ENCODE measurements at regions not wholly inside any gene's neighbourhood (a gene's known extent, or its start where the extent isn't known, plus 50 kb on each side); places are given as distances from the start of the nearest gene placed in this dataset.

GRCh38 chr15:25600751-25601150, 161.9 kb upstream of the UBE3A start:
- H3K9me3 Mint-ChIP-seq, result peaks cover 4% of the 10 kb centered on the region; the same call in 1 of the 2 replicates
- no peaks in the 10 kb centered on the region; the same call in 1 of the 2 replicates for H3K27me3 Mint-ChIP-seq (ENCODE audit: low read depth)
- 0 out of 2 replicates have a peak, but pooled peaks cover 2% of the 10 kb centered on the region for H3K4me1 Mint-ChIP-seq
- TF ChIP-seq HMGA2 (CRISPR knock-in tag; IDR thresholded peaks at IDR 0.05) (no peak), USF1 (CRISPR knock-in tag; IDR thresholded peaks at IDR 0.05) (no peak), PRDM15 (CRISPR knock-in tag; IDR thresholded peaks at IDR 0.05) (no peak), IRF1 (CRISPR knock-in tag; IDR thresholded peaks at IDR 0.05) (no peak), SMAD3 (CRISPR knock-in tag; IDR thresholded peaks at IDR 0.05; ENCODE audit: borderline replicate concordance) (no peak), ZNF263 (CRISPR knock-in tag; IDR thresholded peaks at IDR 0.05; ENCODE audit: low read depth) (no peak), KAT7 (CRISPR knock-in tag; IDR thresholded peaks at IDR 0.05; ENCODE audit: borderline replicate concordance) (no peak), CBFB (CRISPR knock-in tag; IDR thresholded peaks at IDR 0.05; ENCODE audit: low read depth) (no peak), NFE2L1 (CRISPR knock-in tag; IDR thresholded peaks at IDR 0.05) (no peak), ZNF512 (CRISPR knock-in tag; IDR thresholded peaks at IDR 0.05; ENCODE audit: borderline replicate concordance) (no peak), JAZF1 (CRISPR knock-in tag; IDR thresholded peaks at IDR 0.05) (no peak), JUN (CRISPR knock-in tag; IDR thresholded peaks at IDR 0.05) (no peak), ZNF425 (CRISPR knock-in tag; conservative IDR thresholded peaks at IDR 0.05) (no peak), AFF4 (CRISPR knock-in tag; IDR thresholded peaks at IDR 0.05; ENCODE audit: borderline replicate concordance) (no peak), GRHL2 (CRISPR knock-in tag; IDR thresholded peaks at IDR 0.05; ENCODE audit: insufficient replicate concordance, severe bottlenecking) (no peak), TP53 (CRISPR knock-in tag; IDR thresholded peaks at IDR 0.05) (no peak), ELF4 (CRISPR knock-in tag; IDR thresholded peaks at IDR 0.05; ENCODE audit: low read depth) (no peak), FOXJ3 (CRISPR knock-in tag; IDR thresholded peaks at IDR 0.05; ENCODE audit: borderline replicate concordance) (no peak), USF2 (CRISPR knock-in tag; IDR thresholded peaks at IDR 0.05) (no peak)
- DNase-seq (ENCODE audit: low spot score) (no peak), ATAC-seq (no peak)
- POLR2A ChIA-PET, result no interaction called here
- no peak overlapping the region for H3K27ac Mint-ChIP-seq
- CTCF ChIA-PET, result no interaction called here
- H3K4me3 Mint-ChIP-seq, result no peak overlapping the region
- H3K36me3 Mint-ChIP-seq, result no peaks in the 10 kb centered on the region
